Right renal cortex interstitium (tissue), 3 donors: ENCODE measurements at regions not wholly inside any gene's neighbourhood (a gene's known extent, or its start where the extent isn't known, plus 50 kb on each side); places are given as distances from the start of the nearest gene placed in this dataset.

ENCODE experiments used
- DNase-seq, 3 donors: peaks; one replicate each; pipeline ENCODE4 v3.0.0-alpha.2; 2013; ENCODE audit warnings: low read depth in 3 of 3, low spot score in 2 of 3

DNA sequence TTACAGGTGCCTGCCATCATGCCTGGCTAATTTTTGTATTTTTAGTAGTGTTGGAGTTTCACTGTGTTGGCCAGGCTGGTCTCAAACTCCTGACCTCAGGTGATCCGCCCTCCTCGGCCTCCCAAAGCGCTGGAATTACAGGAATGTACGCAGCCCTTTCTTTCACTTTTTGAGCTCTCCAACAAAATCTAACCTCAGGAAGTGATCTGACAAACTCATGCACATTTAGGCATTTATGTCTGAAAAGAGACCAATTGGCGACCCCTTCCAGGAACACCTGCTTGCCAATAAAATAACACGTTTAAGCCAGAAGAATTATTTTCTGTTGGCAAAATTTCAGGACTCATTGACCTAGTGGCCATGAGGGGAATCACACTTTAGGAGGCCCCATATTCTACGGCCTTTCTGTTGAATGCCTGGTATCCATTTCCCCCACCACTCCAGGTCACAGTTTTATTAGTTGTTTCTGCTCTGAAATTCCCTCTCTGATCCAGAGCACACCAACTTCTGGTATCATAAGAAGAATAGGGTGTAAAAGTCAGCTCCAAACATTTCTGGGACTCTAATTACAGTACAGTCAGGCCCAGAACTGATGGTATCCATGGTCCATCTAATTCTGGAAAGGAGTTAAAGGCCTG lies 65.8 kb upstream of the FRMD4A start:
- no peak for DNase-seq

DNA sequence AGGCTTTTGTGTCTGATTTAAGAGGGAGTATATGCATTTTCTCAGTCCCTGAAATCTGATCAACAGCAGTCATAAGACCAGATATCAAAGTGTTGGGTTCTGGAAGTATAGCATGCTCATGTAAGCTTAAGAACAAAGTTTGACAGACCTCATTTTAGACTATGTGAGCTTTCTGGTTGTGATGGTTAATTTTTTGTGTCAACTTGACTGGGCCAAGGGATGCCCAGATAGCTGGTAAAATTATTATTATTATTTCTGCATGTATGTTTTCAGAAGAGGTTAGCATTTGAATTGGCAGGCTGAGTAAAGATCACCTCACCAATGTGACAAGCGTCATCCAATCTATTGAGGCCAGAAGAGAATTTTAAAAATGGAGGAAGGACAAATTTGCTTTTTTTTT lies 63.5 kb upstream of the FRMD4A start:
- DNase-seq = no peak

DNA sequence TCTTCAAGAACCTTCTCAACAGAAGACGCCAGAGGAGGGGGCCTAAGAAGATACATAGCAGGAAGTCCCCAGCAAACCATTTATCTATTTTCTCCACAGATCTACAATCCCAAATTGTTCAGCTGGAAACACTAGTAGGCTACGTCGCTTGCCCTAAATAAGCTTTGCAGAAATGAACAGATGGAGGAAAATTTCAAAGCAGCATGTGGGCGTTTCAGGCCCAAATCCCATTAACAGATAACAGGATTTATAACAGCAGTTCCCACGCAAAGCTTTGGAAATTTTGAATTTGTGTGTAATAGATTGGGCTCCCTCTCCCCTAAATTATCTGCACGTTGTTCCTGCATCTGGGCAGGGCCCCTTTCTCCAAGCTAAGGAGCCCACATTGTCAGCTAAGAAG lies 60.6 kb upstream of the FRMD4A start:
- DNase-seq = no peak

DNA sequence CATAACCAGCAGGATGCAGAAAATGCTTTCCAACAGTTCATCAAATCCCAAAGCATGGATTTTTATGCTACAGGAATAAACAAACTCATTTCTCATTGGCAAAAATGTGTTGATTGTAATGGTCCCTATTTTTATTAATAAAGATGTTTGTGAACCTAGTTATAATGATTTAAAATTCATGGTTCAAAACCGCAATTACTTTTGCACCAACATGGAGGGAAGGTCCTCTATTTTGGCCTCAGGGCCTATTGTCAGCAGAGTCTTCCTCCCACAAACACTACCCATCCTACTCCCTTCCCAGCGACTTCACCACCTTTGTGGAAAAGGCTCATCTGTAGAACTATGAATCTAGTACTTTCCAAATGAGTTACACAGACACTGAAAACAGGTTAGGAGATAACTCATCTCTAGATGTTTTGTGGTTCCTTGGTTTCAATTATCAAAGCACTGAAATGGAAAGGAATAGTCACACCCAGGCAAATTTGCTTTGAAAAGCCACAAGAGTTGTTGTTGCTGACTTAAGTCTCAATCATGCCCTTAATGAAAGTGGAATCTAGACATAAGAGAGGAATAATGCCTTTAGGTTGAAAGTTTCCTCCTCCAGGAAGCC lies 59.4 kb upstream of the FRMD4A start:
- no peak for DNase-seq

DNA sequence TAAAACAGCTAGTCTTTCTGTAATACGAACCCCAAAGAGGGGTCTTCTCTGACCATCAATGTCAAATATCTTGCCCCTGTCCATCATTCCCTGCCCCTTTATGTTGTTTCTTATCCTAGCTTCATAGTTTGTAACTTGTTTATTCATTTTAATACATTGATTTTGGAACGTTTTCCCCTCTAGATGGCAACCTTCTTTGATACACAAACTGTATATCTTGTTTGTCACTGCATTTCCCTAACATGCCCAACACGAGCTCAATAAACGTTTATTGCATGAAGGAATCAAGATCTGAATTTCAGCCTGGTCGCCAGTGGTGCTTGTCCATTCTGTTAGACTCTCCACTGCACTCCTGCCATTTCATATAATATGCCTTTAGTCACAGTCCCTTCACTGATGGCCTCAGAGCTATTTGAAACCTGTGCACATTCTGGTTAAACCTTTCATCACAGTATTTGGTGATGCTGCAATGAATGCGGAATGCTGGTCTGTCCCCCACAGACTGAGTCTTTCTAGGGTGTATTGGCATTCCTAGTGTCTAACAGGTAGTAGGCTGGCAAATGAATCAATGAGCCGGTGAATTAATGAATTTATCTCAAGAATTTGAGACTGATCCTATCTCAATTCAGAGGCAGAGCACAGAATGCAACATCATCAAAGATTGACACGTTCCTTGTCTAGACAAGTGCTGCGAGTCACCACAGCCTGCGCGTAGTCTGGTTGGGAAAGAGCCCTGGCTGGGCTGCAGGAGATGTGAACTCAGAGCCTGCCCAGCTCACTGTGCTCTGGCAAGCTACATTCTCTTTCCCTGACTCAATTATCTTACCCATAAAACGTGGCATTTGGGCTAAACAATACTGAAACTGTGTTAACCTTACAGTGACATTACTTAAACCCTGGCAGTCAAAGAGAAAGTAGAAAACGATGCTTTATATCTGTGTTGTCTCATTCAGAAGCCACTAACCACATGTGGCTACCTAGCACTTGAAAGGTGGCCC lies 55.2 kb upstream of the FRMD4A start:
- no peak for DNase-seq

DNA sequence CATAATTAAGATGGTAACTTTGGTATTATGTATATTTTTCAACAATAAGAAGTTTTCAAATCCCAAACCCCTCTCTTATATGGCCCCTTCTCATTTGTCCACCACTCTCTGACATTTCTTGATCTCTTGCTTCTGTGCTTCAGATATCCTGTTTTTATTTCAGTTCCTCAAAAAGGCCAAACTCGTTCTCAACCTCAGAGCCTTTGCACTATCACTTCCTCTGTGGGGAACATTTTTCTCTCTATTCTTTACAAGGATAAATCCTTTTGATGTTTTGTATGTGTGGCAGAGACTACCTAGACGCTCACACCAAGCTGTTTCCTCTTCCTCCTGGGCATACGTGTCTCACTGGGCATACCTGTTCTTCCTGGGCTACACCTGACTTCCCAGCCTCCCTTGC lies 54.2 kb upstream of the FRMD4A start:
- no peak for DNase-seq

DNA sequence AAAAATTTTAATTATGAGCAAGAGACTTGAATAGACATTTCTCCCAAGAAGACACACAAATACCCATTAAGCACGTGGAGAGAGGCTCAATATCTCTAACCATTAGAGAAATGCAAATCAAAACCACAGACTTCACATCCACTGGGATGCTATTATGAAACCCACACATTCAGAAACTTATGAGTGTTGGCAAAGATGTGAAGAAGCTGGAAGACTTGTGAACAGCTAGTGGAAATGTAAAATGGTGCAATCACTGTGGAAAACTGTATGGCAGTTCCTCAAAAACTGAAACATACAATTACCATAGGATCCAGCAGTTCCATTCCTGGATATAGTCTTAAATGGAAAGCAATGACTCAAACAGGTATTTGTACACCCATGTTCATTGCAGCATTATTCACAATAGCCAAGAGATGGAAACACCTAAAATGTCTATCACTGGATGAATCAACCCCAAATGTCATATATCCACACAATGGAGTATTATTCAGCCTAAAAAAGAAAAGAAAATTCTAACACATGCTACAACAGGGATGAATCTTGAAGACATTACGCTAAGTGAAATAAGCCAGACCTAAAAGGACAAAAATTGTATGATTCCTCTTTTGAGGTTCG lies 53.5 kb upstream of the FRMD4A start:
- no peak for DNase-seq

DNA sequence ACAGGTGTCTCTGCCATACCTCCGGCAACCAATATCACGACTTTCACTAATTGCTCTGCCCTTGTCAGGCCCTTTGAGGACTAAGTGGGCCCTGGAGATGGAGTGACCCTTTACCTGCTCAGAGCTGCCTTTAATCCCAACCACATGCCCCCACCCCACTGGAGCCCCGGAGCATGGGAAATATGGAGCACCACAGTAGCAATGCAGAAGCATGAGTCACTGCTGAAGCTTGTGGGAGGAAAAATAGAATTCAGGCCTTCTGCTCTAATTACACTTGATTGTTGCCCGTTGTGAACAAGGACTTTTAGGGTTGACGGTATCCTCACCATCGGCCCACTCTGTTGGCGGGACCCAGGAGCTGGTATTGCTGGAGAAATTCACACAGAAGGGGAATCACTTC lies 52.5 kb upstream of the FRMD4A start:
- no peak for DNase-seq

DNA sequence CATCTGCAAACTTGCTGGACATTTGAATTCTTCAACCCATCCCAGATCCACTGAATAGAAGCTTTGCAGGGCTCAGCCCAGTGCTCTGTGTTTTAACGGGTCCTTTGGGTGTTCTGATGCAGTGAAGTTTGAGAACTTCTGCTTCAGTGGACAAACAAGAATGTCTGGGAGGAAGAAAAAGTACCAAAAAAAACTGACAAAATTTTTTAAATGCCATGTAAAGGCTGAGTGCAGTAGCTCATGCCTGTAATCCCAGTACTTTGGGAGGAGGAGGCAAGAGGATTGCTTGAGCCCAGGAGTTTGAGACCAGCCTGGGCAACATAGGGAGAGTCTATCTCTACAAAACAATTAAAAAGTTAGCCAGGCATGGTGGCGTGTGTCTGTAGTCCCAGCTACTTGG lies 51.8 kb upstream of the FRMD4A start:
- DNase-seq = no peak

DNA sequence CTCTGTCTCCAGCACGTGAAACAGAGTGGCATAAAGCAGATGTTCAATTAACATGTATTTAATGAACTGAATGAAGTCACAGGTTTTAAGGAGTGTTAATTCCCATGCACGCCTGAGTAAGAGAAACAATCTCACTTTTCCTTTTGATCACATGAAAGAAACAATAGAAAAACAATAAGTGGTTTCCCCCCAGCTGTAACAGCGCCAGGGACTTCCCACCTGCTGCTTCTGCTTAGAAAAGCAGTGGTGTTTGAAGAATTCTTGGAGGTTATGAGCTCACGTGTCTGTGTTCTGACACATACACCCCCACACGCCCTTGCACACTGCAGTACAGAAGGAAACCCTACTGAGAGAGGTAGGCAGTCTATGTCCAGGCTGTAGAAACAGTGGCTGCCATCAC lies 51.3 kb upstream of the FRMD4A start:
- DNase-seq = no peak

DNA sequence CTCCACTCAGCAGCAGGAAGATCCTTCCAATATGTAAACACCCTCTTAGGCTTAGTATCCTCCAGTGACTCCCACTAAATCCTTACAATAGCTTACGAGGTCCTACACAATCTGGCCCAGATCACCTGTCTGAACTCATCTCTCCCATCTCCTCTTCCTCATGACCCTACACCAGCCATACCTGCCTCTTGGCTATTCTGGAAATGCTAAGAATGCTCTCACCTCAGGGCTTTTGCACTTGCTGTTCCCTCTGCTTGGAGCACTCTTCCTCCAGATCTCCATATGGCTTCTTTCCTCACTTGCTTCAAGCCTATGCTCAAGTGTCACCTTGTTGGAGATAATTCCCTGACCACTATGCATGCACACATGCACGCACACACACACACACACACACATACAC lies 50.8 kb upstream of the FRMD4A start:
- no peak for DNase-seq

DNA sequence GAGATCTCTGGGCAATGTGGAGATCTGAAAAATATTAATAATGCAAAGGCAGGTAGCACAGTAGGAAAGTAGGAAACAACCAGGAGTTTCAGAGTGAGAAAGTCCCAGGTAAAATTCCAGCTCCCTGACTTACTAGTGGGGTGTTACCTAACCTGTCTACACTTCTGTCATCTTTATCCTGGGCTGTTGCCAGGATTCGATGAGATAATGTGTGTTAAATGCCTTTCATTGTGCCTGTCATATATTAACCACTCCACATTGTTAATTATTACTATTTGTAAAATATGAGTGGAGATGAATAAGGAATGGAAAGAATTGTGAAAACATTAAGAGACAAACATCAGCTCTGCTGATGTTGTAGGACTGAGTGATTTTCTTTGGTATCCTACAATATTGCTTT lies 50.0 kb upstream of the FRMD4A start:
- DNase-seq = no peak
